H1 (cell line): ENCODE measurements at regions not wholly inside any gene's neighbourhood (a gene's known extent, or its start where the extent isn't known, plus 50 kb on each side); places are given as distances from the start of the nearest gene placed in this dataset.

Source experiments
- CTCF ChIA-PET: fragments of 300-600 bp; sonication (Branson Sonifier 250); formaldehyde crosslinking; loops from one replicate; lab custom pipeline; 2021; ENCODE audit not compliant: partially characterized antibody; lab: Charles Lee
- POLR2A ChIA-PET: fragments of 300-600 bp; sonication (Branson Sonifier 250); formaldehyde crosslinking; loops from one replicate; lab custom pipeline; 2021; ENCODE audit warnings: inconsistent platforms; ENCODE audit not compliant: partially characterized antibody; lab: Charles Lee
- DNase-seq, 2 experiments: peaks; one replicate each; pipeline versions ENCODE4 v3.0.0 to v3.0.0-alpha.2; 2010 to 2022; ENCODE audit warnings: low spot score in 2 of 2, low read depth in 1 of 2, mixed read lengths in 1 of 2
- FAIRE-seq: peaks from 2 replicates; lab custom pipeline; 2011; peaks lifted over from hg19 to GRCh38; lab: Jason Lieb, UNC
- H2AFZ ChIP-seq: 2 replicates; pipeline ENCODE4 v1.8.1; 2012; ENCODE audit warnings: low read length, inconsistent platforms
- H2AK5ac ChIP-seq: 2 replicates; pipeline ENCODE4 v1.6.1; 2013; ENCODE audit warnings: low read depth, low read length
- H2BK120ac ChIP-seq: replicated peaks from 2 replicates; pipeline ENCODE3; 2013; ENCODE audit warnings: low read depth, low read length, inconsistent platforms
- H2BK12ac ChIP-seq: 2 replicates; pipeline ENCODE4 v1.6.1; 2013; ENCODE audit warnings: low read depth, low read length
- H2BK15ac ChIP-seq: 2 replicates; pipeline ENCODE4 v1.6.1; 2013; ENCODE audit warnings: low read length
- H2BK20ac ChIP-seq: 2 replicates; pipeline ENCODE4 v1.6.1; 2013; ENCODE audit warnings: low read length
- H2BK5ac ChIP-seq: 2 replicates; pipeline ENCODE4 v1.6.1; 2013; ENCODE audit warnings: low read depth, low read length
- H3K14ac ChIP-seq: 2 replicates; pipeline ENCODE4 v1.6.1; 2013; ENCODE audit warnings: inconsistent platforms; ENCODE audit not compliant: insufficient read length
- H3K18ac ChIP-seq: 2 replicates; pipeline ENCODE4 v1.6.1; 2013; ENCODE audit warnings: low read length; ENCODE audit errors: extremely low read depth
- H3K23ac ChIP-seq: 2 replicates; pipeline ENCODE4 v1.6.1; 2013; ENCODE audit warnings: inconsistent platforms; ENCODE audit not compliant: insufficient read length
- H3K23me2 ChIP-seq: 2 replicates; pipeline ENCODE4 v1.6.1; 2013; ENCODE audit warnings: low read depth, low read length
- H3K27ac ChIP-seq: 2 replicates; pipeline ENCODE4 v1.6.1; 2011; ENCODE audit warnings: low read depth, low read length, inconsistent platforms
- H3K27me3 ChIP-seq, 4 experiments: replicated peaks in 1 of 4; 1 replicate in 1 of 4; 2 replicates in 3 of 4; pipeline versions ENCODE4 v1.6.1 to v1.8.1; 2011 to 2013; ENCODE audit warnings: low read length in 3 of 4, mild to moderate bottlenecking in 3 of 4, inconsistent platforms in 2 of 4, mixed read lengths in 2 of 4, moderate library complexity in 1 of 4; ENCODE audit not compliant: control insufficient read depth in 3 of 4, insufficient read depth in 3 of 4; ENCODE audit errors: extremely low read depth in 1 of 4
- H3K36me3 ChIP-seq, 4 experiments: 2 replicates each; pipeline versions ENCODE4 v1.6.1 to v1.8.1; 2011 to 2013; ENCODE audit warnings: mild to moderate bottlenecking in 4 of 4, low read length in 3 of 4, moderate library complexity in 2 of 4, control low read depth in 1 of 4, inconsistent platforms in 1 of 4; ENCODE audit not compliant: insufficient read depth in 4 of 4, control insufficient read depth in 2 of 4
- H3K4ac ChIP-seq: replicated peaks from 2 replicates; pipeline ENCODE3; 2013; ENCODE audit warnings: low read length, low read depth, mixed read lengths, inconsistent platforms; ENCODE audit not compliant: insufficient read length
- H3K4me1 ChIP-seq, 4 experiments: replicated peaks in 1 of 4; 1 replicate in 1 of 4; 2 replicates in 3 of 4; pipeline versions ENCODE4 v1.6.1 to v1.8.1; 2011 to 2013; ENCODE audit warnings: low read length in 3 of 4, inconsistent platforms in 2 of 4, mixed read lengths in 1 of 4; ENCODE audit not compliant: insufficient read depth in 4 of 4, control insufficient read depth in 3 of 4
- H3K4me2 ChIP-seq, 2 experiments: 2 replicates each; pipeline versions ENCODE4 v1.6.1 to v1.8.1; 2011 to 2013; ENCODE audit warnings: low read depth in 2 of 2, low read length in 2 of 2, control low read depth in 1 of 2, inconsistent platforms in 1 of 2, mild to moderate bottlenecking in 1 of 2; ENCODE audit not compliant: insufficient read depth in 1 of 2
- H3K4me3 ChIP-seq, 4 experiments: fragments of 200-600, 300-600 bp in 1 of 4; sonication (generic), shearing (Covaris generic), sonication (Bioruptor Twin) in 1 of 4; 2 replicates each; pipeline versions ENCODE4 v1.5.1 to v1.8.1; 2011 to 2016; ENCODE audit warnings: low read length in 4 of 4, low read depth in 3 of 4, control low read depth in 2 of 4, inconsistent platforms in 2 of 4, mild to moderate bottlenecking in 2 of 4, mixed read lengths in 1 of 4, moderate library complexity in 1 of 4; ENCODE audit not compliant: insufficient read depth in 2 of 4; ENCODE audit errors: extremely low read depth in 1 of 4
- H3K56ac ChIP-seq: replicated peaks from 2 replicates; pipeline ENCODE3; 2013; ENCODE audit warnings: low read depth, mild to moderate bottlenecking, mixed read lengths, low read length, inconsistent platforms; ENCODE audit not compliant: insufficient read length
- H3K79me1 ChIP-seq: 2 replicates; pipeline ENCODE4 v1.6.1; 2013; ENCODE audit warnings: low read depth, low read length, control low read depth
- H3K79me2 ChIP-seq, 2 experiments: 2 replicates each; pipeline versions ENCODE4 v1.6.1 to v1.8.1; 2012 to 2013; ENCODE audit warnings: low read length in 2 of 2, mild to moderate bottlenecking in 2 of 2, inconsistent platforms in 1 of 2; ENCODE audit not compliant: insufficient read depth in 2 of 2, control insufficient read depth in 1 of 2
- H3K9ac ChIP-seq, 4 experiments: replicated peaks in 1 of 4; 1 replicate in 1 of 4; 2 replicates in 3 of 4; pipeline versions ENCODE4 v1.6.1 to v1.8.1; 2011 to 2013; ENCODE audit warnings: low read depth in 3 of 4, low read length in 3 of 4, control low read depth in 2 of 4, mild to moderate bottlenecking in 2 of 4, moderate library complexity in 2 of 4, inconsistent platforms in 1 of 4; ENCODE audit errors: extremely low read depth in 1 of 4
- H3K9me3 ChIP-seq, 2 experiments: 2 replicates each; pipeline versions ENCODE4 v1.6.1 to v1.8.1; 2012 to 2013; ENCODE audit warnings: mild to moderate bottlenecking in 2 of 2, moderate library complexity in 2 of 2, control low read depth in 1 of 2, inconsistent platforms in 1 of 2, low read depth in 1 of 2, low read length in 1 of 2, mixed read lengths in 1 of 2; ENCODE audit not compliant: insufficient read depth in 2 of 2
- H4K20me1 ChIP-seq, 2 experiments: replicated peaks in 1 of 2; 2 replicates each; pipeline versions ENCODE3 to v1.8.1; 2011 to 2013; ENCODE audit warnings: inconsistent platforms in 2 of 2, low read length in 2 of 2, mild to moderate bottlenecking in 1 of 2; ENCODE audit not compliant: insufficient read depth in 2 of 2, control insufficient read depth in 1 of 2
- H4K5ac ChIP-seq: 2 replicates; pipeline ENCODE4 v1.6.1; 2013; ENCODE audit warnings: low read length, low read depth, mixed read lengths, inconsistent platforms; ENCODE audit not compliant: insufficient read length
- H4K8ac ChIP-seq: 2 replicates; pipeline ENCODE4 v1.8.0; 2013; ENCODE audit warnings: mild to moderate bottlenecking, moderate library complexity, low read length, inconsistent platforms; ENCODE audit not compliant: insufficient read depth; ENCODE audit errors: extremely low read depth
- H4K91ac ChIP-seq: replicated peaks from 2 replicates; pipeline ENCODE3; 2013; ENCODE audit warnings: low read length, mixed read lengths, inconsistent platforms; ENCODE audit not compliant: insufficient read length
- ASH2L ChIP-seq: fragments of 200-600, 300-600 bp; sonication (generic); IDR thresholded peaks from one replicate; pipeline ENCODE4 v1.7.1; 2017; ENCODE audit warnings: low read length
- BCL11A ChIP-seq, 2 experiments: IDR thresholded peaks; one replicate each; pipeline ENCODE4 v1.6.1; 2011; ENCODE audit warnings: low read depth in 2 of 2, low read length in 2 of 2, mild to moderate bottlenecking in 2 of 2
- EP300 ChIP-seq, 2 experiments: IDR thresholded peaks; 1 replicate in 1 of 2; 2 replicates in 1 of 2; pipeline ENCODE4 v1.6.1; 2011 to 2012; ENCODE audit warnings: low read depth in 2 of 2, low read length in 2 of 2, mild to moderate bottlenecking in 2 of 2, borderline replicate concordance in 1 of 2, inconsistent platforms in 1 of 2, moderate library complexity in 1 of 2
- POLR2AphosphoS5 ChIP-seq: IDR thresholded peaks from 2 replicates; pipeline ENCODE4 v1.6.1; 2011; ENCODE audit warnings: low read depth, low read length
- POU5F1 ChIP-seq: IDR thresholded peaks from 2 replicates; pipeline ENCODE4 v1.6.1; 2011; ENCODE audit warnings: low read depth, mild to moderate bottlenecking, low read length, moderate library complexity
- RNF2 ChIP-seq: fragments of 200-900, 300-1000 bp; sonication (generic); IDR thresholded peaks from 2 replicates; pipeline ENCODE4 v1.7.1; 2016; ENCODE audit warnings: borderline replicate concordance, low read depth, mild to moderate bottlenecking, antibody characterized with exemption, low read length; ENCODE audit not compliant: poor library complexity, severe bottlenecking; ENCODE audit errors: missing control alignments
- RXRA ChIP-seq: IDR thresholded peaks from 2 replicates; pipeline ENCODE4 v1.6.1; 2011; ENCODE audit warnings: low read depth, mild to moderate bottlenecking, low read length, moderate library complexity; ENCODE audit not compliant: insufficient read depth
- SIRT6 ChIP-seq: IDR thresholded peaks from one replicate; pipeline ENCODE4 v1.7.1; 2012; ENCODE audit warnings: low read length, inconsistent platforms
- SP1 ChIP-seq: IDR thresholded peaks from 2 replicates; pipeline ENCODE4 v1.6.1; 2011; ENCODE audit warnings: low read depth, low read length
- WGBS, 2 experiments: shearing (Covaris generic) in 1 of 2; methylation state at CpG; one replicate each; pipeline versions ENCODE4 v1.1.6 to v1.1.7; 2013 to 2015; ENCODE audit warnings: low lambda C conversion rate in 2 of 2, mixed read lengths in 2 of 2, inconsistent platforms in 1 of 2, low coverage in 1 of 2, missing lambda C conversion rate in 1 of 2; ENCODE audit not compliant: insufficient replicate concordance in 2 of 2, insufficient coverage in 1 of 2, insufficient read length in 1 of 2; ENCODE audit errors: extremely low coverage in 1 of 2, missing lambda C conversion rate in 1 of 2; 5-methylcytosine and 5-hydroxymethylcytosine counted together
- TF ChIP-seq, protein P1 (sequence below): IDR thresholded peaks from 2 replicates; pipeline ENCODE4 v1.6.1; 2012; ENCODE audit warnings: low read length, inconsistent platforms

DNA sequence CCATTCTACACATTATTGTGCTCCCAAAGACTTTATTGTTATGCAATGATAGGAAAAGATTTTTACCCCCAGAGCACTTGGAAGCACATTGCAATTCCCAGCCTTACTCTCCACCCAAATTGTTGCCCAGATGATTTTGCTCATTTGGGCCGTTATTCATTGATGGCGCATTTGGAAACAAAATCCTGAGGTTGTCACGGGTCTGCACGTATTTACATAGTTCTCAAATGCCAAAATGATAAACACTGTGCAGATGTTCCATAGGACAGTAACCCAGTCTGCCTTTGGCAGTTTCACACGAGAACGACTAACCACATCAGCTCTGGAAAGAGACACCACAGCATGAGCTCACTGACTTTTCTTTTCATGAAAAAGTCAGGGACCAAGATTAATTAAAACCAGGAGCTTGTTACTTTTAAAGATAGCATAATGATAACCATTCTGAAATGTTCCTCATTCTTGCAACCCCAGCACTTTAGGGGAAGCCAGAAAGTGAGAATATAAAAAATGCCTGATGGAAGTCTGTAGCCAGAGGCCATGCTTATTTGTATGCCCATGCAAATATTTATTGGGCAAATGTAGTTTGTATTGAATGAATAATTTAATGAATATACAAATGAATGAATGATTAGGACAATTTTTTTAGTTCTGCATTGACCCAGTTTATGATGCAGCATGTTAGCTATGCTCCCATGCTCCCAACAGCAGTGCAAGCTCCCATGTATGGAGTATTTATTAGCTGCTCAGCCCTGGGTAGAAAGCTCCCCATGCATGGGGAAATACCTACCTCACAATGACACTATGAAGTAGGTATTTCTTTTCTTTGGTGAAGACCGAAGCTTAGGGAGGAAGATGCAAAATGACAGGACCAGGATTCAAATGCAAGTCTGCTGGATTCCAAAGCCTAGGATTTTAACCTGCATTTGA is 84.6 kb downstream of the MAIP1 start:
- H3K79me1 ChIP-seq = no peaks in the 10 kb centered on the region
- TF ChIP-seq EP300 (IDR thresholded peaks at IDR 0.05; ENCODE audit: borderline replicate concordance in 1 of 2, low read depth in 2 of 2, low read length in 2 of 2) = no peak
- TF ChIP-seq RXRA = no peak
- no peak for TF ChIP-seq SP1
- TF ChIP-seq POU5F1 = no peak
- TF ChIP-seq POLR2AphosphoS5 = no peak
- no peak for TF ChIP-seq SIRT6
- no peak for TF ChIP-seq BCL11A (IDR thresholded peaks at IDR 0.05; ENCODE audit: low read depth in 2 of 2, low read length in 2 of 2)
- TF ChIP-seq ASH2L = no peak
- no peak for TF ChIP-seq RNF2
- TF ChIP-seq, protein P1, sequence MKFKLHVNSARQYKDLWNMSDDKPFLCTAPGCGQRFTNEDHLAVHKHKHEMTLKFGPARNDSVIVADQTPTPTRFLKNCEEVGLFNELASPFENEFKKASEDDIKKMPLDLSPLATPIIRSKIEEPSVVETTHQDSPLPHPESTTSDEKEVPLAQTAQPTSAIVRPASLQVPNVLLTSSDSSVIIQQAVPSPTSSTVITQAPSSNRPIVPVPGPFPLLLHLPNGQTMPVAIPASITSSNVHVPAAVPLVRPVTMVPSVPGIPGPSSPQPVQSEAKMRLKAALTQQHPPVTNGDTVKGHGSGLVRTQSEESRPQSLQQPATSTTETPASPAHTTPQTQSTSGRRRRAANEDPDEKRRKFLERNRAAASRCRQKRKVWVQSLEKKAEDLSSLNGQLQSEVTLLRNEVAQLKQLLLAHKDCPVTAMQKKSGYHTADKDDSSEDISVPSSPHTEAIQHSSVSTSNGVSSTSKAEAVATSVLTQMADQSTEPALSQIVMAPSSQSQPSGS = no peak

More for the DNA sequence above, 84.6 kb downstream of the MAIP1 start:
- Histone ChIP-seq H4K20me1 (no peaks in the 10 kb centered on the region), H3K27me3 (no peaks in the 10 kb centered on the region), H3K36me3 (peaks cover 0 to 2% (median 0%) of the 10 kb centered on the region in 4 experiments; a peak in 1 of 8 replicates), H4K91ac (no peak overlapping the region), H2BK15ac (peak overlapping the region; percentile 36; the same call in 1 of the 2 replicates), H3K9ac (no peak overlapping the region), H3K4me1 (peaks cover 1 to 7% (median 4%) of the 10 kb centered on the region in 4 experiments; a peak in 5 of 7 replicates), H2AFZ (peak overlapping the region; percentile 12; the same call in 1 of the 2 replicates), H2BK120ac (no peak overlapping the region), H2BK5ac (no peak overlapping the region), H3K9me3 (peaks cover 0 to 5% of the 10 kb centered on the region in 2 experiments; a peak in 2 of 4 replicates), H3K4ac (no peak overlapping the region), H3K56ac (no peak overlapping the region), H2BK20ac (0 out of 2 replicates have a peak overlapping the region, but pooled peaks have one; percentile 34), H3K4me3 (no peak overlapping the region), H3K27ac (no peak overlapping the region), H3K79me2 (no peaks in the 10 kb centered on the region), H4K8ac (no peak overlapping the region), H3K14ac (no peak overlapping the region), H2BK12ac (no peak overlapping the region), H3K4me2 (no peak overlapping the region), H3K18ac (no peak overlapping the region), H4K5ac (no peak overlapping the region), H2AK5ac (no peak overlapping the region), H3K23ac (no peak overlapping the region), H3K23me2 (no peaks in the 10 kb centered on the region)
- DNase-seq (no peak), FAIRE-seq (no peak)
- POLR2A ChIA-PET = no interaction called here
- WGBS, 2 experiments = 83% methylated on average over 7 of the region's 7 CpGs; no CpG with 5 or more reads in 1 of the 2 experiments
- CTCF ChIA-PET = interaction anchor here (0.8 to 2.2 kb wide), 2 partner anchors 15 to 54 kb away, joined by 4 to 8 read pairs; no protein-coding TSS in a partner anchor
